ENCODE measurements at regions not wholly inside any gene's neighbourhood (a gene's known extent, or its start where the extent isn't known, plus 50 kb on each side); places are given as distances from the start of the nearest gene placed in this dataset.
A peak's percentile ranks its signal among the peaks of the same experiment; 100 is the strongest.

DNA sequence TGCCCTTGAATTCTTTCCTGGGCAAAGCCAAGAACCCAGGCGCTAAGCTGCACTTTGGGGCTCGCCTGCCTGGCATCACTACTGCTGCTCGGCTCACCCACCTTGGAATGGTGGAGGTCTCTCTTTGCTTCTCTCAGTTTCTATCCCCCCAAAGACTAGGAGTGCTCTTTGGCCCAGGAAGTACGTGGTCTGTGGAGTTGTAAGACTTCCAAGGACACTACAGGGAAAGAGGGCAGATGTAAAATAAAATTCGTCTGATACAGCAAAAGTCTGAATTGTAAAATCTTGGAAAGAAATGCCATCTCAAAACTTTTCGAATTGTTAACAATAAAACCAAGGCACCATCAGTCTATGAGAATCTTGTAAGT lies 52.5 kb upstream of the MAP1LC3B2 start:
- in situ Hi-C loops (cut with MboI; ENCODE audit: low sequenced_read_pairs) (no loop called here), intact Hi-C loops (cut with micrococcal nuclease) (no loop called here), dilution Hi-C loops (cut with HindIII; ENCODE audit: low sequenced_read_pairs, unreplicated experiment) (no loop called here)
- no peak overlapping the region for H4K91ac ChIP-seq (ENCODE audit: insufficient read depth, low read depth, low read length)
- no peaks in the 10 kb centered on the region for H3K4me1 ChIP-seq (ENCODE audit: control insufficient read depth, insufficient read depth, low read length)
- TF ChIP-seq RAD21 (IDR thresholded peaks at IDR 0.05; ENCODE audit: low read length): no peak
- no peak for TF ChIP-seq CHD1 (IDR thresholded peaks at IDR 0.05; ENCODE audit: low read depth, low read length)
- no peak for TF ChIP-seq BHLHE40 (IDR thresholded peaks at IDR 0.05; ENCODE audit: low read depth, low read length)
- TF ChIP-seq CEBPB (IDR thresholded peaks at IDR 0.05; ENCODE audit: low read depth, low read length): no peak
- peak overlapping the region; percentile 35 for H2AK9ac ChIP-seq (replicated peaks; ENCODE audit: low read depth, low read length, poor library complexity)
- DNase-seq (no peak), ATAC-seq (ENCODE audit: low read depth) (no peak)
- no peak overlapping the region for H2BK5ac ChIP-seq (ENCODE audit: low read depth, low read length, poor library complexity, severe bottlenecking)
- no TSS peak for BruUV-seq (replicated peaks)
- H3K9ac ChIP-seq (ENCODE audit: low read depth, low read length): no peak overlapping the region
- H3K79me1 ChIP-seq (ENCODE audit: low read depth in 1 of 2, low read length in 2 of 2): no peaks in the 10 kb centered on the region
- H2BK15ac ChIP-seq (ENCODE audit: low read depth, low read length): no peak overlapping the region
- H3K4me2 ChIP-seq (ENCODE audit: low read depth, low read length): no peak overlapping the region
- no peak overlapping the region for H2BK120ac ChIP-seq (ENCODE audit: low read depth, low read length)
- no CpG with 5 or more reads among the region's 6 CpGs for WGBS, 2 experiments (ENCODE audit: extremely low coverage in 2 of 2, insufficient read length in 1 of 2)
- peaks cover 6% of the 10 kb centered on the region; the same call in 1 of the 2 replicates for H3K9me1 ChIP-seq (ENCODE audit: insufficient read depth, low read length)
- H3K36me3 ChIP-seq (ENCODE audit: control insufficient read depth, insufficient read depth, low read length): no peaks in the 10 kb centered on the region
- no peak overlapping the region for H4K8ac ChIP-seq (ENCODE audit: low read depth in 2 of 2, low read length in 2 of 2)
- no peaks in the 10 kb centered on the region for H4K20me1 ChIP-seq (ENCODE audit: insufficient read depth, low read length)
- no peak overlapping the region for H2BK20ac ChIP-seq (ENCODE audit: low read depth, low read length)
- no peak overlapping the region for H2AK5ac ChIP-seq (ENCODE audit: low read depth, low read length)
- H3K27ac ChIP-seq (ENCODE audit: insufficient read depth, low read length): no peak overlapping the region
- no peak overlapping the region for H2AFZ ChIP-seq (replicated peaks; ENCODE audit: low read length, poor library complexity)
- no peak overlapping the region for H3K4me3 ChIP-seq (ENCODE audit: insufficient read depth, low read depth, low read length)
- no peak overlapping the region for H3K56ac ChIP-seq (ENCODE audit: extremely low read depth, insufficient read depth, low read length)
- POLR2A ChIA-PET (ENCODE audit: unreplicated experiment): no interaction called here
- CTCF ChIA-PET: no interaction called here
- H3K18ac ChIP-seq (ENCODE audit: low read depth, low read length): no peak overlapping the region
- H3K27me3 ChIP-seq (ENCODE audit: control insufficient read depth, insufficient read depth, low read length): peaks cover 1% of the 10 kb centered on the region; the same call in 1 of the 2 replicates
- no peak overlapping the region for H3K4ac ChIP-seq (ENCODE audit: low read depth, low read length)
- no peak overlapping the region for H3K14ac ChIP-seq (replicated peaks; ENCODE audit: low read depth, low read length)
- H3K9me3 ChIP-seq (ENCODE audit: control insufficient read depth, insufficient read depth, low read length): no peaks in the 10 kb centered on the region
- H4K5ac ChIP-seq (ENCODE audit: low read depth, low read length): no peak overlapping the region
- no peak overlapping the region for H3K23ac ChIP-seq (ENCODE audit: low read depth, low read length)

Measured in IMR-90 (cell line).